ENCODE measurements at regions not wholly inside any gene's neighbourhood (a gene's known extent, or its start where the extent isn't known, plus 50 kb on each side); places are given as distances from the start of the nearest gene placed in this dataset.

DNA sequence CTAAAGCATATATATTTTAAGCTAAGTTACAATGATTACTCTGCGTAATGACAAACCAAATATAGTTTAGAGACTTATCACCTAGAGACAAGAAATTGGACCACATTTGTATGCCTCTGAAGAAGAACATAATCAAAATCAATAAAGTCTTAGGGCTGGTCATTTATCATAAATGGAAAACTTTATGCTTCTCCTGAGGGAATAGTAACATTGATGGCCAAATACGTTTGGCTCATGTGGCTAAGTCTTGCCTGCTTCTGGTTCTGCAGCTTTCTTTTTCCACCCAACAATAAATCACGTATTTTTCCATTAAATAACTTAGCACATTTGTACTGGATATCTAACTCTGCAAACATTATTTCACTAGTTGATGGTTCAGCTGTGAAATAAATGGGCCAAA lies 458.4 kb downstream of the SLITRK1 start:
- no peak overlapping the region for H3K27ac ChIP-seq

DNA sequence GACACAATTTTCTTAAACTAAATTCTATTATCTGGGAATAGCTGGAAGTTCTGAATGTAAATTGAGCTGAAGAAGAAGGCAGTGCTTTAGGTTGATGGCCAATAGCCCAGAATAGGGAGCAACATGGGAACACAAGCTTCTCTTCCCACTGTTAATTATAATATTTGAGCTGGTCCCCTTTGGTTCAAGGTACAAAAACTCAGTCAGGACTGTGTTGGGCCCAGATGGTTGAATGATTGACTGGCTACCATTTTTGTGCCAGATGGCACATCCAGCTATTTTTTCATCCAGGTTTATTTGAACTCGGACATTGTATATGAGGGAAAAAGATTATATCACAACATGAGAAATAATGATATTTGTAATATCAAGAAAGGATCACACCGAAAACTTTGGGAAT lies 458.9 kb downstream of the SLITRK1 start:
- H3K36me3 ChIP-seq (ENCODE audit: insufficient read depth, low read length): no peaks in the 10 kb centered on the region
- H3K27ac ChIP-seq: no peak overlapping the region
- no peaks in the 10 kb centered on the region for H3K9me3 ChIP-seq (ENCODE audit: low read depth, low read length)
- H3K4me3 ChIP-seq: no peak overlapping the region
- DNase-seq (ENCODE audit: low read depth, low spot score): no peak
- H3K9ac ChIP-seq (ENCODE audit: insufficient read length): no peak overlapping the region
- TF ChIP-seq POLR2AphosphoS5 (IDR thresholded peaks at IDR 0.05; ENCODE audit: borderline replicate concordance, low read depth, low read length): no peak
- TF ChIP-seq EZH2 (IDR thresholded peaks at IDR 0.05): no peak
- no peak for TF ChIP-seq FOXP2 (optimal IDR thresholded peaks at IDR 0.05; ENCODE audit: control extremely low read depth, extremely low read length, insufficient read depth)

More for the DNA sequence above, 458.4 kb downstream of the SLITRK1 start:
- no peak for TF ChIP-seq EZH2 (IDR thresholded peaks at IDR 0.05)
- no peak for TF ChIP-seq FOXP2 (optimal IDR thresholded peaks at IDR 0.05; ENCODE audit: control extremely low read depth, extremely low read length, insufficient read depth)
- TF ChIP-seq POLR2AphosphoS5 (IDR thresholded peaks at IDR 0.05; ENCODE audit: borderline replicate concordance, low read depth, low read length): no peak
- no peaks in the 10 kb centered on the region for H3K9me3 ChIP-seq (ENCODE audit: low read depth, low read length)
- H3K4me3 ChIP-seq: no peak overlapping the region
- H3K36me3 ChIP-seq (ENCODE audit: insufficient read depth, low read length): no peaks in the 10 kb centered on the region
- no peak for DNase-seq (ENCODE audit: low read depth, low spot score)
- H3K9ac ChIP-seq (ENCODE audit: insufficient read length): no peak overlapping the region

DNA sequence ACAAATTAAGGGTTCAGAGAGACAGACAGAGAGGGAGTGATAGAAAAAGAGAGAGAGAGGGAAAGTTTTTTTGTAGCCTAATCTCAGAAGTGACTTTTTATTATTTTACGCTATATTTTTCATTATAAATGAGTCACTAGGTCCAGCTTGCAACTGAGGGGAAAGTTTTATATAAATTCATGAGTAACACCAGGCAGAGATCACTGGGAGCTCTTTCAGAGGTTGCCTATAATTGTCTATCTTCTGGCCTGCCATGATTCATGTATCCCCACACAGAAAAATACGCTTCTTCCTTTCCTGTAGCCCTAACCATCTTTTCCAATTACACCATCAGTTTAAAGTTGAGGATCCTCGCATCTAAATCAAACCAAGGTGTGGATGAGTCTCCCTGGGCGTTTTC lies 467.9 kb downstream of the SLITRK1 start:
- H3K9ac ChIP-seq (ENCODE audit: insufficient read length): no peak overlapping the region
- no peaks in the 10 kb centered on the region for H3K36me3 ChIP-seq (ENCODE audit: insufficient read depth, low read length)
- H3K4me3 ChIP-seq: no peak overlapping the region
- no peak for DNase-seq (ENCODE audit: low read depth, low spot score)
- no peaks in the 10 kb centered on the region for H3K9me3 ChIP-seq (ENCODE audit: low read depth, low read length)
- no peak for TF ChIP-seq POLR2AphosphoS5 (IDR thresholded peaks at IDR 0.05; ENCODE audit: borderline replicate concordance, low read depth, low read length)
- TF ChIP-seq EZH2 (IDR thresholded peaks at IDR 0.05): no peak
- TF ChIP-seq FOXP2 (optimal IDR thresholded peaks at IDR 0.05; ENCODE audit: control extremely low read depth, extremely low read length, insufficient read depth): no peak
- H3K27ac ChIP-seq: no peak overlapping the region

DNA sequence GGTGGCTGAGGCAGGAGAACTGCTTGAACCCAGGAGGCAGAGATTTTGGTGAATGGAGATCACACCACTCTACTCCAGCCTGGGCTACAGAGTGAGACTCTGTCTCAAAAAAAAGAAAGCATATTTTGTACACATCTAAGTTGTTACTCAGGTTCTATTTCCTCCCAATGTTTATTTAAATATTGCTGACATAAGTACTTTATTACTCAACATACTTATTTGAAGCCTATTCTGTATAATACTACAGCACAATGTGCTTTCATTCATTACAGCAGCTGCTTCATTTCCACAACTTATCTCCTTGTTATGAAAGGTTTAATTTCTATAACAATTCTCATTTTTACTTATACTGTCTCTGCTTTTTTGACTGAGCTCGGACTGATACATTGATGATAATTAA lies 495.7 kb downstream of the SLITRK1 start:
- Histone ChIP-seq H3K36me3 (ENCODE audit: insufficient read depth, low read length) (no peaks in the 10 kb centered on the region), H3K9me3 (ENCODE audit: low read depth, low read length) (no peaks in the 10 kb centered on the region), H3K27ac (no peak overlapping the region), H3K4me3 (no peak overlapping the region), H3K9ac (ENCODE audit: insufficient read length) (no peak overlapping the region)
- no peak for TF ChIP-seq FOXP2 (optimal IDR thresholded peaks at IDR 0.05; ENCODE audit: control extremely low read depth, extremely low read length, insufficient read depth)
- TF ChIP-seq POLR2AphosphoS5 (IDR thresholded peaks at IDR 0.05; ENCODE audit: borderline replicate concordance, low read depth, low read length): no peak
- no peak for TF ChIP-seq EZH2 (IDR thresholded peaks at IDR 0.05)
- no peak for DNase-seq (ENCODE audit: low read depth, low spot score)

DNA sequence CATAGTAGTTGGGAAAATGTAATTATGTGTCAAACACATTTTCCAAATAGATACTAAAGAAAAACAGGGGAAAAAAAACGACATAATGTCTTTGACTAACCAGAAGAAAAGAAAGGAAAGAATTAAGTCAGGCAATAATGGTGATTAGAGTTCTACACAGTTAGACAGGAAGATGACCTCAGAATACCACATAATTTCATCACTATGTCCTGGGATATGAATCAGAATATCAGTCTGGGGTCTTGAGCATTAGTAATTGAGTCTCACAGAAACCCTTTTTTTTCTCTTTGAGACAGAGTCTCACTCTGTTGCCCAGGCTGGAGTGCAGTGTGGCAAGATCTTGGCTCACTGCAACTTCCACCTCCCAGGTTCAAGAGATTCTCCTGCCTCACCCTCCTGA lies 503.4 kb downstream of the SLITRK1 start:
- no peak overlapping the region for H3K4me3 ChIP-seq
- no peak overlapping the region for H3K9ac ChIP-seq (ENCODE audit: insufficient read length)
- DNase-seq (ENCODE audit: low read depth, low spot score): no peak
- H3K36me3 ChIP-seq (ENCODE audit: insufficient read depth, low read length): no peaks in the 10 kb centered on the region
- H3K27ac ChIP-seq: no peak overlapping the region
- TF ChIP-seq POLR2AphosphoS5 (IDR thresholded peaks at IDR 0.05; ENCODE audit: borderline replicate concordance, low read depth, low read length) (no peak), EZH2 (IDR thresholded peaks at IDR 0.05) (no peak), FOXP2 (optimal IDR thresholded peaks at IDR 0.05; ENCODE audit: control extremely low read depth, extremely low read length, insufficient read depth) (no peak)
- no peaks in the 10 kb centered on the region for H3K9me3 ChIP-seq (ENCODE audit: low read depth, low read length)

DNA sequence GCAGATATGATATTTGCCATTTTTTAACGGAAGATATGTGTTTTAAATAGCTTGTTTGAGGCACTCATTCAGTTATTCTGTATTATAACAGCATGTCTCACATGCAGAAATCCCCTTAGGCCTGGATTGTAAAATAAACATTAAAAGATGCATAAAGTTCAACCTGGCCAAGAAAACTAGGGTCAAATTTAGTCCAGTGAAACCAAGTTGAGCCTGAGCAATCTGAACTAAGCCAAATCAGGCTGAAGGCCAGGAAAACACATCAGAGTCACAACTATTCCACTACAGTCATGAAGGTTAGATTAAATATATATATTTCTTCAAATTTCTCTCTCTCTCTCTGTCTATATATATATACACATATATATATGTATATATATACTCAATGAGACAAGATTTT lies 504.8 kb downstream of the SLITRK1 start:
- Histone ChIP-seq H3K9ac (ENCODE audit: insufficient read length) (no peak overlapping the region), H3K4me3 (no peak overlapping the region), H3K9me3 (ENCODE audit: low read depth, low read length) (no peaks in the 10 kb centered on the region), H3K36me3 (ENCODE audit: insufficient read depth, low read length) (no peaks in the 10 kb centered on the region), H3K27ac (no peak overlapping the region)
- TF ChIP-seq FOXP2 (optimal IDR thresholded peaks at IDR 0.05; ENCODE audit: control extremely low read depth, extremely low read length, insufficient read depth): no peak
- no peak for TF ChIP-seq POLR2AphosphoS5 (IDR thresholded peaks at IDR 0.05; ENCODE audit: borderline replicate concordance, low read depth, low read length)
- TF ChIP-seq EZH2 (IDR thresholded peaks at IDR 0.05): no peak
- no peak for DNase-seq (ENCODE audit: low read depth, low spot score)

DNA sequence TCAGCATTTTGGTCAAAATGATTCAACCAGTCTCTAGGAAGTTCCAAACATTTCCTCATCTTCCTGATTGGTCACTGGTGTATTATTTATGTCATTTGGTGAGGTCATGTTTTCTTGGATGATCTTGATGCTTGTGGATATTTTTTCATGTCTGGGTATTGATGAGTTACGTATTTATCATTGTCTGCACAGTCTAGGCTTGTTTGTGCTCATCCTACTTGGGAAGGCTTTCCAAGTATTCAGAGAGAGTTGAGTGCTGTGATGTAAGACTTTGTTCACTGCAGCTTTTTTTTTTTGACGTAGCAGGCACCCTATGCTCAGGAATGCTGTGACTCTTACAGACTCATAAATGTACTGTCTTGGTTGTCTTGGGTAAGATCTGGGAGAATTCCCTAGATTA lies 509.5 kb downstream of the SLITRK1 start:
- H3K9me3 ChIP-seq (ENCODE audit: low read depth, low read length): no peaks in the 10 kb centered on the region
- H3K27ac ChIP-seq: no peak overlapping the region
- no peaks in the 10 kb centered on the region for H3K36me3 ChIP-seq (ENCODE audit: insufficient read depth, low read length)
- no peak overlapping the region for H3K9ac ChIP-seq (ENCODE audit: insufficient read length)
- TF ChIP-seq POLR2AphosphoS5 (IDR thresholded peaks at IDR 0.05; ENCODE audit: borderline replicate concordance, low read depth, low read length) (no peak), EZH2 (IDR thresholded peaks at IDR 0.05) (no peak), FOXP2 (optimal IDR thresholded peaks at IDR 0.05; ENCODE audit: control extremely low read depth, extremely low read length, insufficient read depth) (no peak)
- H3K4me3 ChIP-seq: no peak overlapping the region
- DNase-seq (ENCODE audit: low read depth, low spot score): no peak

DNA sequence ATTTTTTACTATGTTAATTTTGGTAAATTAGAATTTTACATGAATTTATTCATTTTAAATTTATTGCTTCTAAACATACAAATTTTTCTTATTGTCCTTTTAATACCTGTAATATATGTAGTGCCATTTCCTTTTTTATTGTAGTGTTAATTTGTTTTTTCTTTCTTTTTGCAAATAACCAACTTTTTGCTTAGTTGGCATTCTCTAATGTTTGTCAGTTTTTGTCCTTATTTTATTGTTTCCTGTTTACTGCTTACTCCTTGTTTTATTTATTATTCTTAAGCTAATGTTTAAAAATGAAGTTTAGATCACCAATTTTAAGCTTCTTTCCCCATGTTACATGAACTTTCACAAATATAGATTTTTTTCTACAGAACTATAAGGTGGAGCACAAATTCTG lies 516.6 kb downstream of the SLITRK1 start:
- no peak for DNase-seq (ENCODE audit: low read depth, low spot score)
- Histone ChIP-seq H3K27ac (no peak overlapping the region), H3K9me3 (ENCODE audit: low read depth, low read length) (no peaks in the 10 kb centered on the region), H3K4me3 (no peak overlapping the region), H3K9ac (ENCODE audit: insufficient read length) (no peak overlapping the region), H3K36me3 (ENCODE audit: insufficient read depth, low read length) (no peaks in the 10 kb centered on the region)
- TF ChIP-seq FOXP2 (optimal IDR thresholded peaks at IDR 0.05; ENCODE audit: control extremely low read depth, extremely low read length, insufficient read depth): no peak
- TF ChIP-seq POLR2AphosphoS5 (IDR thresholded peaks at IDR 0.05; ENCODE audit: borderline replicate concordance, low read depth, low read length): no peak
- TF ChIP-seq EZH2 (IDR thresholded peaks at IDR 0.05): no peak

DNA sequence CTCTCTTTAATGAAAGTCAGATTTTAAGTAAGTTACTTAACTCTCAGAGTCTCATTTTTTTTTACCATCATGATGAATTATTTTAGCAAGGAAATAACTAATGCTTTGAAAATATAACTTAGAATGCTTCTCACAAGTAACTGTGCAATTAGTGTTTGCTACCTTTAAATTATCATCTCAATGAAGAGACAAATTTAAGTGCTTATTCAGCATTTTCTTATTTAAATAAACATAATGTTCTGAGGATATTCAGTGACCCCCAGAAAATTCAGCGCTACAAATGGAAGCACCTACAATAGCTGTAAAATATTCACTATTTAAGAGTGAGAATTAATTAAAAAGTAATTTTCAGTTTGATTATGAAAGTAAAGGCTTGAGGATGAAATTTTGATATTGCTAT lies 527.2 kb downstream of the SLITRK1 start:
- Histone ChIP-seq H3K36me3 (ENCODE audit: insufficient read depth, low read length) (no peaks in the 10 kb centered on the region), H3K9me3 (ENCODE audit: low read depth, low read length) (no peaks in the 10 kb centered on the region), H3K9ac (ENCODE audit: insufficient read length) (no peak overlapping the region), H3K27ac (no peak overlapping the region), H3K4me3 (no peak overlapping the region)
- TF ChIP-seq FOXP2 (optimal IDR thresholded peaks at IDR 0.05; ENCODE audit: control extremely low read depth, extremely low read length, insufficient read depth): no peak
- TF ChIP-seq EZH2 (IDR thresholded peaks at IDR 0.05): no peak
- no peak for TF ChIP-seq POLR2AphosphoS5 (IDR thresholded peaks at IDR 0.05; ENCODE audit: borderline replicate concordance, low read depth, low read length)
- no peak for DNase-seq (ENCODE audit: low read depth, low spot score)

Data from SK-N-MC (cell line).